Activated CD4-positive, alpha-beta memory T cell treated with anti-CD3 and anti-CD28 coated beads, Interleukin-2, amount 10 ng/mL, durations not matched to agents 7 days and 5 days (primary cell): ENCODE measurements at regions not wholly inside any gene's neighbourhood (a gene's known extent, or its start where the extent isn't known, plus 50 kb on each side); places are given as distances from the start of the nearest gene placed in this dataset.

Source experiments
- CTCF ChIA-PET: fragments of 350-600 bp; sonication (Branson Sonifier 250); formaldehyde crosslinking; loops from one replicate; lab custom pipeline; 2021; ENCODE audit warnings: antibody characterized with exemption, inconsistent platforms; lab: Charles Lee
- POLR2A ChIA-PET: fragments of 350-600 bp; sonication (Branson Sonifier 250); formaldehyde crosslinking; loops from one replicate; lab custom pipeline; 2021; ENCODE audit warnings: antibody characterized with exemption; lab: Charles Lee
- DNase-seq: peaks from one replicate; pipeline ENCODE4 v3.0.0-alpha.2; 2020
- H3K27ac Mint-ChIP-seq: one replicate; pipeline ENCODE4 v1.8.0; 2021; ENCODE audit warnings: mild to moderate bottlenecking, mixed read lengths
- H3K27me3 Mint-ChIP-seq: one replicate; pipeline ENCODE4 v1.8.0; 2021; ENCODE audit warnings: mixed read lengths
- H3K36me3 Mint-ChIP-seq: one replicate; pipeline ENCODE4 v1.8.0; 2021; ENCODE audit warnings: low read depth, mixed read lengths
- H3K4me1 Mint-ChIP-seq: one replicate; pipeline ENCODE4 v1.8.0; 2021; ENCODE audit warnings: mixed read lengths
- H3K4me3 Mint-ChIP-seq: one replicate; pipeline ENCODE4 v1.8.0; 2021; ENCODE audit warnings: mild to moderate bottlenecking, mixed read lengths
- H3K9me3 Mint-ChIP-seq: one replicate; pipeline ENCODE4 v1.8.0; 2021; ENCODE audit warnings: mixed read lengths

DNA sequence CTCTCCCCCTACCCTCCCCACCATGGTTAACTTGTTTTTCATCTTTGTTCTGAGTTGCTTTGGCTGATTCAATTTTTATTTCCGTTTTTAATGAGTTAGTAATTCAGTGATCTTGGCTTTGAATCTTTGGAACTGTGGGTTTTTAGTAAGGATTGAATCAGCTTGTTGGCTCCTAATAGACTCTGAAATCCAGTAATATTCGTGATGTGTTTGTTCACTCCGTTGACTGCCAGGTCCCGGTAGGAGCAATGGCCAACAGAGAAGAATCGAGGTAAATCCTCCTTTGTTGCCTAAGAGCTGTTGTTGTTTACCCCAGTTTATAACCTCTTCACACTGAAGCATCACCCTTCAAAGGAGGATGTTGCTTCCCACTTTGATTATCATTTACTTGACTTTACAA, 92.7 kb downstream of the PCSK1 start:
- Mint-ChIP-seq H3K27me3 (peaks cover 27% of the 10 kb centered on the region), H3K4me3 (no peak overlapping the region), H3K27ac (no peak overlapping the region), H3K36me3 (no peaks in the 10 kb centered on the region), H3K9me3 (no peaks in the 10 kb centered on the region), H3K4me1 (peaks cover 20% of the 10 kb centered on the region)
- no peak for DNase-seq
- POLR2A ChIA-PET = no interaction called here
- CTCF ChIA-PET = interaction anchor here (1.4 kb wide), 1 partner anchor 247 kb away, joined by 3 read pairs; no protein-coding TSS in a partner anchor

DNA sequence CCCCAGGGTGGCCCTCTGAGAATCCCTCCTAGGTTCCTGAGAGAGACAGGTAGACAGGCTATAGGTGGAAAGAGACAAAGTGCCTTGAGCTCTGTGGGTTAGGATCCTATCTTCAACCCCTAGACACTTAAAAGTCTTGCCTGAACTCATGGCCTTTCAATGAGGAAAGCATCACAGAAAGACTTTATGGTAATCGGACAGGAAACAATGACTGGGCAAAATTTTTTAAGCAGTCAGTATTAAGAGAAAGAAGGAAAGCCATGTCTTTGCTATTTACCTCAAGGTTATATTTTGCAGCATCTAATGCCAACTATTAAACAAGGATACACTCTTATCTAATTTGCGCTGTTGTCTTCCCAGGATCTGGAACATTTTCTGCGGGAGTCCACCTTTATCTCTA, 93.2 kb downstream of the PCSK1 start:
- POLR2A ChIA-PET = no interaction called here
- CTCF ChIA-PET = interaction anchor here (1.4 to 5.2 kb wide), 2 partner anchors 248 to 261 kb away, joined by 3 to 29 read pairs; no protein-coding TSS in a partner anchor
- Mint-ChIP-seq H3K27ac (no peak overlapping the region), H3K9me3 (no peaks in the 10 kb centered on the region), H3K4me1 (peaks cover 15% of the 10 kb centered on the region), H3K36me3 (no peaks in the 10 kb centered on the region), H3K4me3 (no peak overlapping the region), H3K27me3 (peaks cover 23% of the 10 kb centered on the region)
- no peak for DNase-seq

GRCh38 chr5:96338624-96339415, 94.2 kb downstream of the PCSK1 start:
- ChIA-PET POLR2A (no interaction called here), CTCF (interaction anchor here (0.6 to 5.2 kb wide), 3 partner anchors 16 to 571 kb away, joined by 3 to 29 read pairs (median 13); no protein-coding TSS in a partner anchor)
- no peak overlapping the region for H3K27ac Mint-ChIP-seq
- peaks cover 12% of the 10 kb centered on the region for H3K27me3 Mint-ChIP-seq
- no peaks in the 10 kb centered on the region for H3K36me3 Mint-ChIP-seq
- no peaks in the 10 kb centered on the region for H3K9me3 Mint-ChIP-seq
- DNase-seq = no peak
- H3K4me1 Mint-ChIP-seq = peaks cover 8% of the 10 kb centered on the region
- no peak overlapping the region for H3K4me3 Mint-ChIP-seq

GRCh38 chr5:96338091-96338490, 95.0 kb downstream of the PCSK1 start:
- H3K36me3 Mint-ChIP-seq = no peaks in the 10 kb centered on the region
- no peaks in the 10 kb centered on the region for H3K9me3 Mint-ChIP-seq
- no peak overlapping the region for H3K27ac Mint-ChIP-seq
- no peak overlapping the region for H3K4me3 Mint-ChIP-seq
- H3K27me3 Mint-ChIP-seq = peaks cover 8% of the 10 kb centered on the region
- DNase-seq = no peak
- CTCF ChIA-PET = interaction anchor here (0.6 to 5.2 kb wide), 6 partner anchors 15 to 572 kb away, joined by 3 to 75 read pairs (median 14); no protein-coding TSS in a partner anchor
- POLR2A ChIA-PET = no interaction called here
- H3K4me1 Mint-ChIP-seq = peaks cover 8% of the 10 kb centered on the region

DNA sequence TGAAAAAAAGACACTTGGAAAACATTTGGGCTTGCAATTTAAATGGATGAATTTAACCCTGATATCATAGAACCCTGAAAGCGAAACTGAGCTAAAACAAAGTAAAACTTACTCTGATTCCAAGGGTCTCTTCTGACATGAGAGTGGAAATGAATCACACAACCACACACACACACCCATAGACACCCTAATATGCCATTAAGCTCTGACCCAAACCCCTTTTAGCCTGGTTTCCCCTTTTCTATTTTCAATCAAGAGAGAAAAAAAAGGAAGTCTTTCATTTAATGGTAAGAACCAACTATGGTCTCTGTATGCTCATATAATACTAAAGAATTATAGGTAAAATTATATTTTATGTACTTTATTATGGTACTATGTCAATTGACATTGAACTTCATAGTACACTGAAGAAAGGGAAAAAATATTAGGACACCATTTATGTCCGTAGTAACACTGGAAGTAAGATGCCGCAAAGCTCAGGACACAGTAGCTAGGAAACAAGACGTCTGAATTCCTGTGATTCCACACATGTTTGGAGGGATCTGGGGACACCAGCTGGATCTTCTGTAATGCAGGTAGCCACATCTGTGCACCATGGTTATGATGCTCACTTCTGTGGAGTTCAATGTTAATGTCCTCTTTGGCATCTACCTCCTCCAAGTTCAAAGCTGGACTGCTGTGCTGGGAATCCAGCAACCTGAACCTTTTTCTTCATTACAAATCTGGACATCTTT, 95.8 kb downstream of the PCSK1 start:
- no peak overlapping the region for H3K4me3 Mint-ChIP-seq
- CTCF ChIA-PET = interaction anchor here (0.6 to 5.2 kb wide), 19 partner anchors 8 to 696 kb away, joined by 3 to 75 read pairs (median 3); partner anchors contain the start of gene ELL2
- H3K36me3 Mint-ChIP-seq = no peaks in the 10 kb centered on the region
- no peak for DNase-seq
- H3K4me1 Mint-ChIP-seq = peaks cover 8% of the 10 kb centered on the region
- H3K9me3 Mint-ChIP-seq = no peaks in the 10 kb centered on the region
- H3K27me3 Mint-ChIP-seq = peaks cover 3% of the 10 kb centered on the region
- POLR2A ChIA-PET = interaction anchor here (0.8 to 1.9 kb wide), 2 partner anchors 376 to 468 kb away, joined by 3 to 9 read pairs; partner anchors contain the start of gene ELL2
- H3K27ac Mint-ChIP-seq = no peak overlapping the region

- H3K27ac Mint-ChIP-seq = no peak overlapping the region
These were observed 96.6 kb downstream of the PCSK1 start for GRCh38 chr5:96336351-96336985.

GRCh38 chr5:96335873-96336272, 97.2 kb downstream of the PCSK1 start:
- Mint-ChIP-seq H3K4me1 (peaks cover 8% of the 10 kb centered on the region), H3K4me3 (no peak overlapping the region), H3K9me3 (no peaks in the 10 kb centered on the region), H3K36me3 (no peaks in the 10 kb centered on the region), H3K27ac (no peak overlapping the region), H3K27me3 (no peaks in the 10 kb centered on the region)
- ChIA-PET CTCF (interaction anchor here (0.6 to 5.2 kb wide), 26 partner anchors 10 to 685 kb away, joined by 3 to 75 read pairs (median 5); partner anchors contain the start of gene ELL2), POLR2A (interaction anchor here (1.4 to 1.9 kb wide), 3 partner anchors 375 to 476 kb away, joined by 3 to 9 read pairs (median 3); partner anchors contain the start of gene ELL2)
- no peak for DNase-seq

More at GRCh38 chr5:96336351-96336985, 96.6 kb downstream of the PCSK1 start:
- ChIA-PET CTCF (interaction anchor here (0.6 to 5.2 kb wide), 30 partner anchors 9 to 686 kb away, joined by 3 to 75 read pairs (median 3); partner anchors contain the start of gene ELL2), POLR2A (interaction anchor here (1.4 to 1.9 kb wide), 2 partner anchors 376 to 477 kb away, joined by 3 to 9 read pairs; partner anchors contain the start of gene ELL2)
- Mint-ChIP-seq H3K36me3 (no peaks in the 10 kb centered on the region), H3K9me3 (no peaks in the 10 kb centered on the region), H3K4me1 (peaks cover 8% of the 10 kb centered on the region), H3K27me3 (no peaks in the 10 kb centered on the region), H3K4me3 (no peak overlapping the region)
- DNase-seq = peak; percentile 69

GRCh38 chr5:96333391-96333790, 99.7 kb downstream of the PCSK1 start:
- CTCF ChIA-PET = interaction anchor here (1.2 to 5.1 kb wide), 2 partner anchors 54 to 474 kb away, joined by 4 to 75 read pairs; no protein-coding TSS in a partner anchor
- no peaks in the 10 kb centered on the region for H3K9me3 Mint-ChIP-seq
- H3K36me3 Mint-ChIP-seq = no peaks in the 10 kb centered on the region
- no peak overlapping the region for H3K4me3 Mint-ChIP-seq
- H3K4me1 Mint-ChIP-seq = peaks cover 3% of the 10 kb centered on the region
- POLR2A ChIA-PET = no interaction called here
- no peak overlapping the region for H3K27ac Mint-ChIP-seq
- no peak for DNase-seq
- H3K27me3 Mint-ChIP-seq = no peaks in the 10 kb centered on the region

GRCh38 chr5:96332535-96333366, 100.3 kb downstream of the PCSK1 start:
- no peaks in the 10 kb centered on the region for H3K27me3 Mint-ChIP-seq
- CTCF ChIA-PET = interaction anchor here (1.2 kb wide), 1 partner anchor 53 kb away, joined by 4 read pairs; no protein-coding TSS in a partner anchor
- no peak overlapping the region for H3K4me3 Mint-ChIP-seq
- POLR2A ChIA-PET = no interaction called here
- no peak for DNase-seq
- H3K9me3 Mint-ChIP-seq = no peaks in the 10 kb centered on the region
- peaks cover 3% of the 10 kb centered on the region for H3K4me1 Mint-ChIP-seq
- no peaks in the 10 kb centered on the region for H3K36me3 Mint-ChIP-seq
- no peak overlapping the region for H3K27ac Mint-ChIP-seq

- POLR2A ChIA-PET = no interaction called here
- H3K27me3 Mint-ChIP-seq = no peaks in the 10 kb centered on the region
- CTCF ChIA-PET = no interaction called here
- H3K36me3 Mint-ChIP-seq = no peaks in the 10 kb centered on the region
- no peak for DNase-seq
- H3K27ac Mint-ChIP-seq = no peak overlapping the region
- H3K9me3 Mint-ChIP-seq = no peaks in the 10 kb centered on the region
- no peak overlapping the region for H3K4me3 Mint-ChIP-seq
- H3K4me1 Mint-ChIP-seq = peaks cover under 1% of the 10 kb centered on the region
These were observed 101.2 kb downstream of the PCSK1 start for GRCh38 chr5:96331681-96332361.

DNA sequence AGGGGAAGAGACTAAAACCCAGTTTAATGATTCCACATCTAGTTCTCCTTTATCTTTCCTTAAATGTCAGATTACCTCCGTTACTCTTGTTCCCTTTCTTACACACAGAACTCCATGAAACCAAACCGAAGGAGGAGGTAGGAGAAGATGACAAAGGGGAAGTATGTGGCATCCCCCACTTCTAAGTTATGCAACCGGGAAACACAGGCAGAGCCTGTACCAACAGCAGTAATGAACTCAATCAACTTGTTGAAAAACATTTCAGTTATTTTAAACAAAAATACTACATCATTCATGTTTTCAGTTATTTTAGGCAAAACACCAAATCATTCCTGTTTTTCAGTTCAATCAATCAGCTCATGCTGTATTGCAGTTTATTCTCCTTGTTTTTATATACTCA, 101.8 kb downstream of the PCSK1 start:
- Mint-ChIP-seq H3K4me3 (no peak overlapping the region), H3K36me3 (no peaks in the 10 kb centered on the region), H3K27me3 (no peaks in the 10 kb centered on the region), H3K4me1 (peaks cover 3% of the 10 kb centered on the region), H3K27ac (no peak overlapping the region), H3K9me3 (no peaks in the 10 kb centered on the region)
- DNase-seq = no peak
- ChIA-PET CTCF (no interaction called here), POLR2A (no interaction called here)
